BJ (cell line): ENCODE measurements at regions not wholly inside any gene's neighbourhood (a gene's known extent, or its start where the extent isn't known, plus 50 kb on each side); places are given as distances from the start of the nearest gene placed in this dataset.

ENCODE experiments used
- CTCF ChIA-PET: fragments of 350-600 bp; formaldehyde crosslinking; extraction: SDS; loops from one replicate; lab custom pipeline; 2021; ENCODE audit warnings: antibody characterized with exemption, inconsistent platforms; lab: Yijun Ruan, JAX
- POLR2A ChIA-PET: fragments of 300-600 bp; sonication (Branson Sonifier 250); formaldehyde crosslinking; extraction: SDS; loops from one replicate; lab custom pipeline; 2021; ENCODE audit warnings: antibody characterized with exemption; lab: Charles Lee
- DNase-seq: peaks from one replicate; pipeline ENCODE4 v3.0.0-alpha.2; 2011; ENCODE audit warnings: low read depth
- H3K27me3 ChIP-seq: 2 replicates; pipeline ENCODE4 v1.6.0; 2011; ENCODE audit warnings: low read length; ENCODE audit not compliant: control insufficient read depth, insufficient read depth
- H3K36me3 ChIP-seq: 2 replicates; pipeline ENCODE4 v1.5.1; 2011; ENCODE audit warnings: low read length; ENCODE audit not compliant: control insufficient read depth, insufficient read depth
- H3K4me3 ChIP-seq: 2 replicates; pipeline ENCODE4 v1.5.1; 2011; ENCODE audit warnings: low read depth, mild to moderate bottlenecking, control low read depth, low read length
- CTCF ChIP-seq: IDR thresholded peaks from 2 replicates; pipeline ENCODE4 v1.5.1; 2011; ENCODE audit warnings: low read depth, mild to moderate bottlenecking, control low read depth, inconsistent platforms, low read length, moderate library complexity; ENCODE audit not compliant: insufficient read depth

- TF ChIP-seq CTCF = no peak
- no peak for DNase-seq
Observed at GRCh38 chr4:107518076-107518475, 202.0 kb downstream of the PAPSS1 start.

GRCh38 chr4:107512549-107512948 lies 207.5 kb downstream of the PAPSS1 start:
- TF ChIP-seq CTCF = no peak
- Histone ChIP-seq H3K4me3 (no peak overlapping the region), H3K27me3 (no peaks in the 10 kb centered on the region), H3K36me3 (no peaks in the 10 kb centered on the region)
- CTCF ChIA-PET = no interaction called here
- no peak for DNase-seq
- POLR2A ChIA-PET = no interaction called here

More at GRCh38 chr4:107518076-107518475, 202.0 kb downstream of the PAPSS1 start:
- no peaks in the 10 kb centered on the region for H3K36me3 ChIP-seq
- no peak overlapping the region for H3K4me3 ChIP-seq
- no peaks in the 10 kb centered on the region for H3K27me3 ChIP-seq
- ChIA-PET CTCF (interaction anchor here (0.9 to 1.2 kb wide), 2 partner anchors 21 to 137 kb away, joined by 3 read pairs; no protein-coding TSS in a partner anchor), POLR2A (no interaction called here)

DNA sequence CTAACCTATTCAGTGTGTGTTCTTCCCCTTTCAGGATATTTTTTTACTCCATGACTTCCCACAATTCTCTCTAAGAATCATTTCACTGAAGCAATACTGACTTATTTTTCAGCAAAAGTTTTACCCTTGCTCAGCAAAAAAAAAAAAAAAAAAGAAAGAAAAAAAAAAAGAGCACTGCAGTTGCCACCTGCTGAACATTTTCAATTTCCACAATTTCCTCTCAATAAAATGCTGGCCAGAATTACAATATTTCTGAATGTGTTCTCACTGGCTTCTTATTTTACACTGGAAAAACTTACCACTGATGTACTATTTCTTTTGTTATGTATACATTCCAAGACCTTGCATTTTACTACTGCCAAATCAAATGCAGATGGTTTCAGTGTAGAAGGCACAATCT lies 210.4 kb downstream of the PAPSS1 start:
- ChIA-PET CTCF (interaction anchor here (0.8 kb wide), 1 partner anchor 7 kb away, joined by 3 read pairs; no protein-coding TSS in a partner anchor), POLR2A (no interaction called here)
- H3K27me3 ChIP-seq = no peaks in the 10 kb centered on the region
- H3K4me3 ChIP-seq = no peak overlapping the region
- TF ChIP-seq CTCF = no peak
- H3K36me3 ChIP-seq = no peaks in the 10 kb centered on the region
- no peak for DNase-seq

DNA sequence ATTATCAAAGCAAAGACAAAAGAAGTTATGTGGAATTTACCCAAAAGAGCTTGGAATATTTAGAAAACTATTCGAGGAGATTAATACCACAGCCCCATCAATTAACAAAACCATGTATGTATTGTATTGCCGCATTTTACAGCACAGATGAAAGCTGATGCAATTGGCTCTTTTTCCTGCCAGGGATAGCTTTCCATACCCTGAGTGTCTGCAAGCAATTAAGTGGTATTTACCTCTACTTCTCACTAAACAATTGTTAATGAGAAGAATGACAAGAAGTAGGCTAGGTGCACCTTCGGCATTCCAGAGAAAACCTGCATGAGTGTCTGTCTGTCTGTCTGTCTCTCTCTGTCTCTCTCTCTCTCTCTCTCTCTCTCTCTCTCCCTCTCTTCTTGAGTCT lies 219.5 kb downstream of the PAPSS1 start:
- POLR2A ChIA-PET = no interaction called here
- no peak for DNase-seq
- no peaks in the 10 kb centered on the region for H3K27me3 ChIP-seq
- TF ChIP-seq CTCF = no peak
- no peaks in the 10 kb centered on the region for H3K36me3 ChIP-seq
- no peak overlapping the region for H3K4me3 ChIP-seq
- CTCF ChIA-PET = no interaction called here

DNA sequence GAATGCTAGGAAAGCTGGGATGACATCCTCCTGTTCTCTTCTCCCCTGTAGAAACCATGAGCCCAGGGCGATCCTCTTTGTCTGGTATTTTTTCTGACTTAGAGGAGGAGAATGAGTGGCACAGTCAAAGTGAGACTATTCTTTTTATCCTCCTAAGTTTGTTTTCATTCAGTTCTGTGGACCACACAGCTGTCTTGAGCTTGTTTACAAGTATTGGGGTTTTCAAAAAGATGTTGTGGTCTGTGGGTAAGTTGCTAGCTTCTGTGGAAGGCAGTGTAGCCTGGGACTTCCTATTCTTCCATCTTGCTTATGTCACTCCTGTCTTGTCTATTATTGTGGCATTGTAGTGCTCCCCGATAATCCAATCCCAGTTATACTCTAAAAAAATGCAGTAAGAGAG lies 223.0 kb downstream of the PAPSS1 start:
- H3K36me3 ChIP-seq = no peaks in the 10 kb centered on the region
- no peak for TF ChIP-seq CTCF
- ChIA-PET CTCF (interaction anchor here (0.8 kb wide), 1 partner anchor 21 kb away, joined by 3 read pairs; no protein-coding TSS in a partner anchor), POLR2A (no interaction called here)
- DNase-seq = no peak
- no peaks in the 10 kb centered on the region for H3K27me3 ChIP-seq
- H3K4me3 ChIP-seq = no peak overlapping the region
